Upper lobe of left lung (tissue), 6 donors: ENCODE measurements at regions not wholly inside any gene's neighbourhood (a gene's known extent, or its start where the extent isn't known, plus 50 kb on each side); places are given as distances from the start of the nearest gene placed in this dataset.

ENCODE experiments used
- ATAC-seq, 2 donors: fragments of 200-7000 bp; cut with Tn5 transposase; one replicate each; pipeline ENCODE4 v1.9.1; 2022; ENCODE audit warnings: mild to moderate bottlenecking in 2 of 2, moderate library complexity in 2 of 2; ENCODE audit not compliant: low FRiP score in 2 of 2
- DNase-seq, 2 donors: peaks; one replicate each; pipeline ENCODE4 v3.0.0-alpha.2; 2019 to 2020
- H3K27ac ChIP-seq, 4 donors: fragments of 200-600 bp; sonication (generic); one replicate each; pipeline ENCODE4 v1.5.1; 2016 to 2019
- H3K27me3 ChIP-seq, 4 donors: fragments of 200-600 bp; sonication (generic); one replicate each; pipeline ENCODE4 v1.5.1; 2017 to 2019
- H3K36me3 ChIP-seq, 4 donors: fragments of 200-600 bp; sonication (generic); one replicate each; pipeline ENCODE4 v1.5.1; 2016 to 2019
- H3K4me1 ChIP-seq, 4 donors: fragments of 200-600 bp; sonication (generic); one replicate each; pipeline ENCODE4 v1.5.1; 2018 to 2019
- H3K4me3 ChIP-seq, 4 donors: fragments of 200-600 bp; sonication (generic); one replicate each; pipeline ENCODE4 v1.5.1; 2017 to 2019; ENCODE audit warnings: mild to moderate bottlenecking in 2 of 4, moderate library complexity in 1 of 4
- H3K9me3 ChIP-seq, 4 donors: fragments of 200-600 bp; sonication (generic); one replicate each; pipeline ENCODE4 v1.5.1; 2018 to 2019
- CTCF ChIP-seq, 6 experiments: fragments of 450-650 bp in 4 of 6; fragments of 200-600 bp in 2 of 6; sonication (generic) in 2 of 6; IDR thresholded peaks; one replicate each; pipeline ENCODE4 v1.5.1; 2016 to 2019; ENCODE audit warnings: antibody characterized with exemption in 6 of 6
- EP300 ChIP-seq, 4 donors: sonication (generic); formaldehyde crosslinking; IDR thresholded peaks; one replicate each; pipeline ENCODE4 v1.5.1; 2017; ENCODE audit warnings: antibody characterized with exemption in 4 of 4, control low read depth in 2 of 4
- POLR2A ChIP-seq, 4 donors: fragments of 450-650 bp; IDR thresholded peaks; one replicate each; pipeline ENCODE4 v1.5.1; 2016 to 2017; ENCODE audit warnings: antibody characterized with exemption in 4 of 4, mild to moderate bottlenecking in 2 of 4
- POLR2AphosphoS5 ChIP-seq, 2 donors: sonication (generic); formaldehyde crosslinking; IDR thresholded peaks; one replicate each; pipeline ENCODE4 v1.5.1; 2017; ENCODE audit warnings: antibody characterized with exemption in 2 of 2
- WGBS, 2 donors: methylation state at CpG; one replicate each; pipeline ENCODE4 v1.1.5; 2017 to 2018; 5-methylcytosine and 5-hydroxymethylcytosine counted together
- donor health status: DM: no; HTN: no; CAD: no; lungs with moderate emphysema.
- donor health status: DM: no; HTN: yes; CAD: no; lungs with severe emphysema.

GRCh38 chrX:9338986-9339385 lies 125.9 kb upstream of the TBL1X start:
- TF ChIP-seq EP300 (IDR thresholded peaks at IDR 0.05) (no peak), POLR2AphosphoS5 (IDR thresholded peaks at IDR 0.05) (no peak), CTCF (IDR thresholded peaks at IDR 0.05) (no peak), POLR2A (IDR thresholded peaks at IDR 0.05) (no peak)
- H3K4me1 ChIP-seq, result peaks cover 7 to 30% (median 17%) of the 10 kb centered on the region in 4 donors

GRCh38 chrX:9339603-9340491 lies 125.0 kb upstream of the TBL1X start:
- peak in 1 of 2 donors; percentile 40 for DNase-seq
- Histone ChIP-seq H3K36me3 (no peaks in the 10 kb centered on the region), H3K9me3 (no peaks in the 10 kb centered on the region), H3K27me3 (no peaks in the 10 kb centered on the region), H3K27ac (peak overlapping the region in 3 of 4 donors; percentile 83 to 88 (median 85)), H3K4me1 (peaks cover 7 to 30% (median 17%) of the 10 kb centered on the region in 4 donors), H3K4me3 (no peak overlapping the region)
- TF ChIP-seq EP300 (IDR thresholded peaks at IDR 0.05), result no peak
- TF ChIP-seq POLR2A (IDR thresholded peaks at IDR 0.05), result no peak
- TF ChIP-seq CTCF (IDR thresholded peaks at IDR 0.05), result no peak
- TF ChIP-seq POLR2AphosphoS5 (IDR thresholded peaks at IDR 0.05), result no peak
- ATAC-seq, result peak; percentile 11 to 54
- 54 to 65% methylated on average over 9 to 13 of the region's 13 CpGs for WGBS, 2 donors

More at GRCh38 chrX:9338986-9339385, 125.9 kb upstream of the TBL1X start:
- Histone ChIP-seq H3K27me3 (no peaks in the 10 kb centered on the region), H3K4me3 (no peak overlapping the region), H3K9me3 (no peaks in the 10 kb centered on the region), H3K36me3 (no peaks in the 10 kb centered on the region), H3K27ac (no peak overlapping the region)
- no peak for ATAC-seq
- no peak for DNase-seq
- 93 to 96% methylated on average over 6 to 10 of the region's 10 CpGs for WGBS, 2 donors

GRCh38 chrX:9340598-9341290 lies 124.1 kb upstream of the TBL1X start:
- H3K4me3 ChIP-seq, result peak overlapping the region in 1 of 4 donors; percentile 6
- TF ChIP-seq POLR2AphosphoS5 (IDR thresholded peaks at IDR 0.05) (peak; percentile 25 to 61), POLR2A (IDR thresholded peaks at IDR 0.05) (no peak)
- peaks cover 7 to 30% (median 17%) of the 10 kb centered on the region in 4 donors for H3K4me1 ChIP-seq
- DNase-seq, result peak in 1 of 2 donors; percentile 78
- peak; percentile 67 to 77 for ATAC-seq
- no peaks in the 10 kb centered on the region for H3K27me3 ChIP-seq
- H3K9me3 ChIP-seq, result no peaks in the 10 kb centered on the region
- 11 to 37% methylated on average over 5 to 16 of the region's 16 CpGs for WGBS, 2 donors
- no peaks in the 10 kb centered on the region for H3K36me3 ChIP-seq
- H3K27ac ChIP-seq, result peak overlapping the region; percentile 82 to 88 (median 84)

DNA sequence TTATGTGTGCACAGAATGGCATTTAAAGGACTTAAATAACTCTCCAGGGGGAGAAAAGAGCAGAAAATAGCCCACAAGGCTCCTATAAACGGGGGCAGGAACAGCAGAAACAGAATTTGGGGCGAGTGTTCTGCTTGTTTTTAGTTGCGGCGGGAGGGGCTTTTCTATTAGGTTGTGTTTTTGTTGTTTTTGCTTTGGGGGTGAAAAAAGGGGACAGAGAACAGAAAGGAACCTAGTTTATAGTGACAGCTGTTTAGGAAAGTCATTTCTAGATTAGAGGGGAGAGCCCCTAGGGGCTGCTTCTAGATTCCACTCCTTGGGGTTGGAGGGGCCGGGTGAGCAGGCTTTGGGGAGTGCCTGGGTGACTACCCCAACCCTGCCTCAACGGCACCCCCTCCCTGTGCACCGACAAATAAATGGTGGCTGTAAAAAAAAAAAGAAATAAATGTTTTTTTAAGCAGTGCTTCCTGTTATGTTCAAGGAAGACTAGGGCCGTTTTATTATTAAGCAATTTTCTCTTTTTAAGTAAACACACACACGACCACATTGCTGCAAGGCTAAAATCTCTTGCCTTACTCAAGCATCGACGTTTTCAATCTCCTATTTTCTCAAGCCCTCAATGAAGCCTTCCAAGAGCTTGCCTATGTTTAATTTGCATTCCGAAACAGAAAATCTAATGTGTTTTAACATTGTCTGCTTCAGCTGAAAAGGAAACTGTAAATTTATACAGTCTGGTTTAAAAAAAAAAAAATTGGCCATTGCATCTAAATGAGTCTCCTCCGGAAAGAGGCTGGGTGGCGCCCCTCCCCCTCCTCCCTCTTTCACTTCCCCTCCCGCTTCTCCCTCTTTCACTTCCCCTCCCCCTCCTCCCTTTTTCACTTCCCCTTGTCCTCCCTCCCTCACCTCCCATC lies 123.3 kb upstream of the TBL1X start:
- Histone ChIP-seq H3K27ac (peak overlapping the region; percentile 82 to 88 (median 84)), H3K4me3 (peak overlapping the region in 2 of 4 donors; percentile 12 to 25), H3K36me3 (no peaks in the 10 kb centered on the region), H3K27me3 (no peaks in the 10 kb centered on the region), H3K4me1 (peaks cover 7 to 30% (median 17%) of the 10 kb centered on the region in 4 donors), H3K9me3 (no peaks in the 10 kb centered on the region)
- TF ChIP-seq POLR2AphosphoS5 (IDR thresholded peaks at IDR 0.05) (no peak), EP300 (IDR thresholded peaks at IDR 0.05) (no peak), POLR2A (IDR thresholded peaks at IDR 0.05) (no peak), CTCF (IDR thresholded peaks at IDR 0.05) (no peak)
- ATAC-seq, result peak; percentile 34 to 64
- 5 to 10% methylated on average over 15 of the region's 15 CpGs for WGBS, 2 donors
- DNase-seq, result peak in 1 of 2 donors; percentile 70
